ENCODE measurements at regions not wholly inside any gene's neighbourhood (a gene's known extent, or its start where the extent isn't known, plus 50 kb on each side); places are given as distances from the start of the nearest gene placed in this dataset.
"Not testable (repeated sequence)": the region's sequence is repeated elsewhere in the genome, so short reads cannot be mapped to it uniquely, and the experiment has no call there.

DNA sequence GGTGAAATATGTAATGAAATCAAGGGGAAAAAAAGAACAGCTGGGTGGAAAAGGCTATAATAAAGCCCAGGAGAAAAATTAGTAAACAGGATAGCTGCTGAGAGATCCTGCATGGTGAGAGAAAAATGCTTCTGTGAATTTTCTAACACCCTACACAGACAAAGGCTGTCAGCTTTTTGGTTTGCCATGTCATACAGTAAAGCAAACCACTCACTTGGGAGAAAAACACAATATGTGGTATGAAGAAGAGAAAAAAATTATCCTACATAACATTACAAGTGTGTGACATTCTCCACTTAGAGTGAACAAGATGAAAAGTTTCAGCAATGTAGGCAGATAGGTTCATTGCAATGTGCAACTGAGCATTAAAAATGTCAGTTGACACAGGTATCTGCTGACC is 133.6 kb downstream of the PLPPR4 start:
- no peak for DNase-seq (ENCODE audit: insufficient read length, low spot score, missing footprints)
- Histone ChIP-seq H3K4me1 (ENCODE audit: insufficient read depth, low read length) (no peaks in the 10 kb centered on the region), H3K4me3 (ENCODE audit: insufficient read depth, low read length) (no peak overlapping the region), H3K36me3 (ENCODE audit: insufficient read depth, low read length) (no peaks in the 10 kb centered on the region), H2AFZ (ENCODE audit: low read length) (no peak overlapping the region), H3K79me2 (ENCODE audit: insufficient read depth, low read length) (no peaks in the 10 kb centered on the region), H3K9me3 (ENCODE audit: low read depth, low read length) (no peaks in the 10 kb centered on the region), H3K4me2 (ENCODE audit: insufficient read depth, low read length) (no peak overlapping the region), H3K27me3 (ENCODE audit: insufficient read depth, low read length) (peaks cover 2% of the 10 kb centered on the region), H3K27ac (ENCODE audit: low read depth, low read length) (no peak overlapping the region), H4K20me1 (ENCODE audit: insufficient read depth, low read length) (no peaks in the 10 kb centered on the region)
- TF ChIP-seq, protein P1, sequence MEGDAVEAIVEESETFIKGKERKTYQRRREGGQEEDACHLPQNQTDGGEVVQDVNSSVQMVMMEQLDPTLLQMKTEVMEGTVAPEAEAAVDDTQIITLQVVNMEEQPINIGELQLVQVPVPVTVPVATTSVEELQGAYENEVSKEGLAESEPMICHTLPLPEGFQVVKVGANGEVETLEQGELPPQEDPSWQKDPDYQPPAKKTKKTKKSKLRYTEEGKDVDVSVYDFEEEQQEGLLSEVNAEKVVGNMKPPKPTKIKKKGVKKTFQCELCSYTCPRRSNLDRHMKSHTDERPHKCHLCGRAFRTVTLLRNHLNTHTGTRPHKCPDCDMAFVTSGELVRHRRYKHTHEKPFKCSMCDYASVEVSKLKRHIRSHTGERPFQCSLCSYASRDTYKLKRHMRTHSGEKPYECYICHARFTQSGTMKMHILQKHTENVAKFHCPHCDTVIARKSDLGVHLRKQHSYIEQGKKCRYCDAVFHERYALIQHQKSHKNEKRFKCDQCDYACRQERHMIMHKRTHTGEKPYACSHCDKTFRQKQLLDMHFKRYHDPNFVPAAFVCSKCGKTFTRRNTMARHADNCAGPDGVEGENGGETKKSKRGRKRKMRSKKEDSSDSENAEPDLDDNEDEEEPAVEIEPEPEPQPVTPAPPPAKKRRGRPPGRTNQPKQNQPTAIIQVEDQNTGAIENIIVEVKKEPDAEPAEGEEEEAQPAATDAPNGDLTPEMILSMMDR (IDR thresholded peaks at IDR 0.05; ENCODE audit: extremely low read depth, low read depth, low read length): no peak

DNA sequence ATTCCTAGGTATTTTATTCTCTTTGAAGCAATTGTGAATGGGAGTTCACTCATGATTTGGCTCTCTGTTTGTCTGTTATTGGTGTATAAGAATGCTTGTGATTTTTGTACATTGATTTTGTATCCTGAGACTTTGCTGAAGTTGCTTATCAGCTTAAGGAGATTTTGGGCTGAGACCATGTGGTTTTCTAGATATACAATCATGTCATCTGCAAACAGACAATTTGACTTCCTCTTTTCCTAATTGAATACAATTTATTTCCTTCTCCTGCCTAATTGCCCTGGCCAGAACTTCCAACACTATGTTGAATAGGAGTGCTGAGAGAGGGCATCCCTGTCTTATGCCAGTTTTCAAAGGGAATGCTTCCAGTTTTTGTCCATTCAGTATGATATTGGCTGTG is 137.3 kb downstream of the PLPPR4 start:
- not testable (repeated sequence) for H3K27ac ChIP-seq (ENCODE audit: low read depth, low read length); H3K4me1 ChIP-seq (ENCODE audit: insufficient read depth, low read length); H3K4me2 ChIP-seq (ENCODE audit: insufficient read depth, low read length); H3K9me3 ChIP-seq (ENCODE audit: low read depth, low read length); H3K36me3 ChIP-seq (ENCODE audit: insufficient read depth, low read length); H3K4me3 ChIP-seq (ENCODE audit: insufficient read depth, low read length); H2AFZ ChIP-seq (ENCODE audit: low read length); H4K20me1 ChIP-seq (ENCODE audit: insufficient read depth, low read length); H3K79me2 ChIP-seq (ENCODE audit: insufficient read depth, low read length); DNase-seq (ENCODE audit: insufficient read length, low spot score, missing footprints); H3K27me3 ChIP-seq (ENCODE audit: insufficient read depth, low read length)

DNA sequence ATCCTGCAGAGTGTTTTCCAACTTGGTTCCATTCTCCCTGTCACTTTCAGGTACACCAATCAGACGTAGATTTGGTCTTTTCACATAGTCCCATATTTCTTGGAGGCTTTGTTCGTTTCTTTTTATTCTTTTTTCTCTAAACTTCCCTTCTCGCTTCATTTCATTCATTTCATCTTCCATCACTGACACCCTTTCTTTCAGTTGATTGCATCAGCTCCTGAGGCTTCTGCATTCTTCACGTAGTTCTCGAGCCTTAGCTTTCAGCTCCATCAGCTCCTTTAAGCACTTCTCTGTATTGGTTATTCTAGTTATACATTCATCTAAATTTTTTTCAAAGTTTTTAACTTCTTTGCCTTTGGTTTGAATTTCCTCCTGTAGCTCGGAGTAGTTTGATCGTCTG is 140.1 kb downstream of the PLPPR4 start:
- not testable (repeated sequence) for H2AFZ ChIP-seq (ENCODE audit: low read length); H3K4me3 ChIP-seq (ENCODE audit: insufficient read depth, low read length); H4K20me1 ChIP-seq (ENCODE audit: insufficient read depth, low read length); DNase-seq (ENCODE audit: insufficient read length, low spot score, missing footprints); H3K27ac ChIP-seq (ENCODE audit: low read depth, low read length); H3K79me2 ChIP-seq (ENCODE audit: insufficient read depth, low read length); H3K4me2 ChIP-seq (ENCODE audit: insufficient read depth, low read length); H3K27me3 ChIP-seq (ENCODE audit: insufficient read depth, low read length); H3K9me3 ChIP-seq (ENCODE audit: low read depth, low read length); H3K36me3 ChIP-seq (ENCODE audit: insufficient read depth, low read length); H3K4me1 ChIP-seq (ENCODE audit: insufficient read depth, low read length)

DNA sequence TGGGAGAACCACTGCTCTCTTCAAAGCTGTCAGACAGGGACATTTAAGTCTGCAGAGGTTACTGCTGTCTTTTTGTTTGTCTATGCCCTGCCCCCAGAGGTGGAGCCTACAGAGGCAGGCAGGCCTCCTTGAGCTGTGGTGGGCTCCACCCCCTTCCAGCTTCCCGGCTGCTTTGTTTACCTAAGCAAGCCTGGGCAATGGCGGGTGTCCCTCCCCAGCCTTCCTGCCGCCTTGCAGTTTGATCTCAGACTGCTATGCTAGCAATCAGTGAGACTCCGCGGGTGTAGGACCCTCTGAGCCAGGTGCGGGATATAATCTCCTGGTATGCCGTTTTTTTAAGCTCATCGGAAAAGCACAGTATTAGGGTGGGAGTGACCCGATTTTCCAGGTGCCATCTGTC is 141.0 kb downstream of the PLPPR4 start:
- not testable (repeated sequence) for H2AFZ ChIP-seq (ENCODE audit: low read length); H3K79me2 ChIP-seq (ENCODE audit: insufficient read depth, low read length); DNase-seq (ENCODE audit: insufficient read length, low spot score, missing footprints); H3K4me1 ChIP-seq (ENCODE audit: insufficient read depth, low read length); H3K4me3 ChIP-seq (ENCODE audit: insufficient read depth, low read length); H3K4me2 ChIP-seq (ENCODE audit: insufficient read depth, low read length); H3K36me3 ChIP-seq (ENCODE audit: insufficient read depth, low read length); H4K20me1 ChIP-seq (ENCODE audit: insufficient read depth, low read length); H3K9me3 ChIP-seq (ENCODE audit: low read depth, low read length); H3K27me3 ChIP-seq (ENCODE audit: insufficient read depth, low read length); H3K27ac ChIP-seq (ENCODE audit: low read depth, low read length)

DNA sequence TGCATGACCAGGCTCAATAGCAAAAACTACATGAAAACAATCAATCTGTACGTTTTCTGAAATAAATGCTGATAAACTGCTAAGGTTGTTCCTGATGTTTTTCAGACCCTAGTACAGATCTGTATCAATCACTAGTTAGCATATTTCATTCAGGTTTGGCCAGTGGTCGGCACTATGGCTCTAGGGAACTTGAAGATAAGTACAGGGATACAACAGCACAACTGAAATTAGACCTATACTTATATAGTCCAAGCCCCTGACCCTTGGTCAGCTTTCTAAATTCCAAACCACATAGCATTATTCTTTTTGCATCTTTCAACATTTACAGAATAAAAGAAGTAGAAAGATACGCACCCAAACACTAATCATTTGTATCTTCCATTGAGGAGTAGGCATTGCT is 142.7 kb downstream of the PLPPR4 start:
- no peaks in the 10 kb centered on the region for H3K4me1 ChIP-seq (ENCODE audit: insufficient read depth, low read length)
- H4K20me1 ChIP-seq (ENCODE audit: insufficient read depth, low read length): no peaks in the 10 kb centered on the region
- no peaks in the 10 kb centered on the region for H3K27me3 ChIP-seq (ENCODE audit: insufficient read depth, low read length)
- TF ChIP-seq, protein P1 (IDR thresholded peaks at IDR 0.05; ENCODE audit: extremely low read depth, low read depth, low read length): no peak
- DNase-seq (ENCODE audit: insufficient read length, low spot score, missing footprints): peak; percentile 53
- no peaks in the 10 kb centered on the region for H3K9me3 ChIP-seq (ENCODE audit: low read depth, low read length)
- H3K4me3 ChIP-seq (ENCODE audit: insufficient read depth, low read length): no peak overlapping the region
- no peaks in the 10 kb centered on the region for H3K79me2 ChIP-seq (ENCODE audit: insufficient read depth, low read length)
- H3K36me3 ChIP-seq (ENCODE audit: insufficient read depth, low read length): no peaks in the 10 kb centered on the region
- no peak overlapping the region for H2AFZ ChIP-seq (ENCODE audit: low read length)
- H3K4me2 ChIP-seq (ENCODE audit: insufficient read depth, low read length): no peak overlapping the region
- no peak overlapping the region for H3K27ac ChIP-seq (ENCODE audit: low read depth, low read length)
